Ishikawa (cell line): ENCODE measurements at regions not wholly inside any gene's neighbourhood (a gene's known extent, or its start where the extent isn't known, plus 50 kb on each side); places are given as distances from the start of the nearest gene placed in this dataset.

ENCODE experiments used
- CEBPB ChIP-seq: IDR thresholded peaks from 2 replicates; pipeline ENCODE4 v1.6.1; 2012
- CREB1 ChIP-seq: IDR thresholded peaks from 2 replicates; pipeline ENCODE4 v1.6.1; 2012; ENCODE audit warnings: low read depth
- EGR1 ChIP-seq: IDR thresholded peaks from 2 replicates; pipeline ENCODE4 v1.6.1; 2012
- EP300 ChIP-seq: IDR thresholded peaks from 2 replicates; pipeline ENCODE4 v1.6.1; 2012; ENCODE audit warnings: borderline replicate concordance
- FOXM1 ChIP-seq: IDR thresholded peaks from 2 replicates; pipeline ENCODE4 v1.6.1; 2012; ENCODE audit warnings: low read depth, borderline replicate concordance
- NFIC ChIP-seq: IDR thresholded peaks from 2 replicates; pipeline ENCODE4 v1.6.1; 2012
- RAD21 ChIP-seq: IDR thresholded peaks from 2 replicates; pipeline ENCODE4 v1.6.1; 2012; ENCODE audit warnings: low read depth
- TAF1 ChIP-seq: IDR thresholded peaks from 2 replicates; pipeline ENCODE4 v1.6.1; 2012; ENCODE audit warnings: low read depth, mild to moderate bottlenecking
- TCF12 ChIP-seq: IDR thresholded peaks from 2 replicates; pipeline ENCODE4 v1.6.1; 2012; ENCODE audit warnings: low read depth
- TEAD4 ChIP-seq: IDR thresholded peaks from 2 replicates; pipeline ENCODE4 v1.6.1; 2012
- YY1 ChIP-seq: IDR thresholded peaks from 2 replicates; pipeline ENCODE4 v1.6.1; 2012; ENCODE audit warnings: low read depth
- ZBTB7A ChIP-seq: IDR thresholded peaks from 2 replicates; pipeline ENCODE4 v1.6.1; 2012; ENCODE audit warnings: low read depth
- TF ChIP-seq, protein P1 (sequence below): IDR thresholded peaks from 2 replicates; pipeline ENCODE4 v1.6.1; 2012; ENCODE audit warnings: low read depth, mild to moderate bottlenecking
- TF ChIP-seq, protein P2 (sequence below): IDR thresholded peaks from 2 replicates; pipeline ENCODE4 v1.6.1; 2012
- TF ChIP-seq, protein P3 (sequence below): IDR thresholded peaks from 2 replicates; pipeline ENCODE4 v1.6.1; 2012

DNA sequence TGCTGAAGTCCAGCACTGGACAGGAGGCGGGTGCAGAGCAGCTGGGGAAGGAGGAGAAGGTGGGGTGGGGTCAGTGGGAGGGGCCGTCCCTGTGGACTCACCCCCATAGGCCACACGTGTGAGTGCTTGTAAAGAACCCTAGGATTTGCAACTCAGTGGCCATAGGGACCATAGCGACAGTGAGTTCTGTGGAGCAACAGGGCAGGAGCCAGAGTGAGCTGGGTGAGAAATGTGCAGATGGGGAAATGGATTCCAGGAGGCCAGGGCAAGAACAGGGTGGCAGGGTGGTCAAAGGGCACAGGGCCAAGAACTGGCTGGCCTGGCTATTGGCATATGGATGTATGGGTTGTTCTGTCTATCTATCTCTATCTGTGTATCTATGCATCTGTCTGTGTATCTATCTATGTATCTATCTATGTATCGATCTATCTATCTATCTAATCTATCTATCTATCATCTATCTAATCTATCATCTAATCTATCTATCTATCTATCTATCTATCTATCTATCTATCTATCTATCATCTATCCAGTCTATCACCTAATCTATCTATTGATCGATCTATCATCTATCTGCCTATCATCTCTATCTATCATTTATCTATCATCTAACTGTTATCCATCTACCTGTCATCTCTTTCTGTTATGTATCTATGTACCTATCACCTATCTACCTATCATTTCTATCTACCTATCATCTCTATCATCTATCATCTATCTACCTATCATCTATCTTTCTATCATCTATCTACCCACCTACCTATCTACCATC, 889.0 kb downstream of the TBC1D22A start:
- TF ChIP-seq, protein P1, sequence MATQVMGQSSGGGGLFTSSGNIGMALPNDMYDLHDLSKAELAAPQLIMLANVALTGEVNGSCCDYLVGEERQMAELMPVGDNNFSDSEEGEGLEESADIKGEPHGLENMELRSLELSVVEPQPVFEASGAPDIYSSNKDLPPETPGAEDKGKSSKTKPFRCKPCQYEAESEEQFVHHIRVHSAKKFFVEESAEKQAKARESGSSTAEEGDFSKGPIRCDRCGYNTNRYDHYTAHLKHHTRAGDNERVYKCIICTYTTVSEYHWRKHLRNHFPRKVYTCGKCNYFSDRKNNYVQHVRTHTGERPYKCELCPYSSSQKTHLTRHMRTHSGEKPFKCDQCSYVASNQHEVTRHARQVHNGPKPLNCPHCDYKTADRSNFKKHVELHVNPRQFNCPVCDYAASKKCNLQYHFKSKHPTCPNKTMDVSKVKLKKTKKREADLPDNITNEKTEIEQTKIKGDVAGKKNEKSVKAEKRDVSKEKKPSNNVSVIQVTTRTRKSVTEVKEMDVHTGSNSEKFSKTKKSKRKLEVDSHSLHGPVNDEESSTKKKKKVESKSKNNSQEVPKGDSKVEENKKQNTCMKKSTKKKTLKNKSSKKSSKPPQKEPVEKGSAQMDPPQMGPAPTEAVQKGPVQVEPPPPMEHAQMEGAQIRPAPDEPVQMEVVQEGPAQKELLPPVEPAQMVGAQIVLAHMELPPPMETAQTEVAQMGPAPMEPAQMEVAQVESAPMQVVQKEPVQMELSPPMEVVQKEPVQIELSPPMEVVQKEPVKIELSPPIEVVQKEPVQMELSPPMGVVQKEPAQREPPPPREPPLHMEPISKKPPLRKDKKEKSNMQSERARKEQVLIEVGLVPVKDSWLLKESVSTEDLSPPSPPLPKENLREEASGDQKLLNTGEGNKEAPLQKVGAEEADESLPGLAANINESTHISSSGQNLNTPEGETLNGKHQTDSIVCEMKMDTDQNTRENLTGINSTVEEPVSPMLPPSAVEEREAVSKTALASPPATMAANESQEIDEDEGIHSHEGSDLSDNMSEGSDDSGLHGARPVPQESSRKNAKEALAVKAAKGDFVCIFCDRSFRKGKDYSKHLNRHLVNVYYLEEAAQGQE: no peak
- TF ChIP-seq TAF1: no peak
- no peak for TF ChIP-seq EGR1
- TF ChIP-seq ZBTB7A: no peak
- no peak for TF ChIP-seq CREB1
- TF ChIP-seq NFIC: no peak
- TF ChIP-seq RAD21: no peak
- TF ChIP-seq EP300: no peak
- TF ChIP-seq, protein P2, sequence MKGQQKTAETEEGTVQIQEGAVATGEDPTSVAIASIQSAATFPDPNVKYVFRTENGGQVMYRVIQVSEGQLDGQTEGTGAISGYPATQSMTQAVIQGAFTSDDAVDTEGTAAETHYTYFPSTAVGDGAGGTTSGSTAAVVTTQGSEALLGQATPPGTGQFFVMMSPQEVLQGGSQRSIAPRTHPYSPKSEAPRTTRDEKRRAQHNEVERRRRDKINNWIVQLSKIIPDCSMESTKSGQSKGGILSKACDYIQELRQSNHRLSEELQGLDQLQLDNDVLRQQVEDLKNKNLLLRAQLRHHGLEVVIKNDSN: no peak
- TF ChIP-seq CEBPB: no peak
- no peak for TF ChIP-seq TCF12
- no peak for TF ChIP-seq YY1
- TF ChIP-seq, protein P3, sequence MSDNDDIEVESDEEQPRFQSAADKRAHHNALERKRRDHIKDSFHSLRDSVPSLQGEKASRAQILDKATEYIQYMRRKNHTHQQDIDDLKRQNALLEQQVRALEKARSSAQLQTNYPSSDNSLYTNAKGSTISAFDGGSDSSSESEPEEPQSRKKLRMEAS: no peak
- TF ChIP-seq TEAD4: no peak
- TF ChIP-seq FOXM1: no peak

DNA sequence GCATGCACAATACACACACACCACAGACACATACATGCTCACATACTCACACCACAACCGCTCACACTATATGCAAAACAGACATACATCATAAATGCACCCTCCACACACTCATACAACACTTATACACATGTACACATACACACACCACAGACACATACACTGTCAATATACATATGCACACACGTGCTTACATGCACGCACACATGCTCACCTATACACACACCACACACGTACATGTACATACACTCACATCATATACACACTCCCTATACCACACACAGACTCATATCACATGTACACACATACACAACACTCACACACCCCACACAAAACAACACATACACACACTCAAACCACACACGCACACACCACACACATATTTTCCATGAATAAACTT, 885.3 kb downstream of the TBC1D22A start:
- TF ChIP-seq NFIC: no peak
- TF ChIP-seq, protein P1: no peak
- TF ChIP-seq, protein P2: no peak
- no peak for TF ChIP-seq EGR1
- TF ChIP-seq YY1: no peak
- no peak for TF ChIP-seq TAF1
- TF ChIP-seq, protein P3: no peak
- no peak for TF ChIP-seq FOXM1
- TF ChIP-seq ZBTB7A: no peak
- no peak for TF ChIP-seq CEBPB
- no peak for TF ChIP-seq TCF12
- TF ChIP-seq TEAD4: no peak

DNA sequence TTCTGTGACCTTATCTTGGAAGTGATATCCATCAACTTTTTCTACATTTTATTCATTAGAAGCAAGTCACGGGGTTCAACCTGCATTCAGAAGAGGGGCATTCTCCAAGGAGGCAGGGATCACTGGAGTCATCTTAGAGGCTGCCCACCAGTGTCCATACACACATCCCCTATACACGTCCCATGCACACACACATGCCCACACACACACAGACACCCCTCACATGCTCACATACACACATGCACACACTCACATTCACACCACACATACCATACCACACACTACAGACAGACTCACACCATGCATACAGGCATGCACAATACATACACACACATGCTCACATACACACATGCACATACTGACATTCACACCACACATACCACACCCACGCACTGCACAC, 884.7 kb downstream of the TBC1D22A start:
- TF ChIP-seq CREB1 (no peak), EGR1 (no peak), TEAD4 (no peak), CEBPB (no peak), TCF12 (no peak), ZBTB7A (no peak), EP300 (no peak), NFIC (no peak), YY1 (no peak), FOXM1 (no peak), TAF1 (no peak)
- TF ChIP-seq, protein P2: no peak
- TF ChIP-seq, protein P1: no peak
- TF ChIP-seq, protein P3: no peak

DNA sequence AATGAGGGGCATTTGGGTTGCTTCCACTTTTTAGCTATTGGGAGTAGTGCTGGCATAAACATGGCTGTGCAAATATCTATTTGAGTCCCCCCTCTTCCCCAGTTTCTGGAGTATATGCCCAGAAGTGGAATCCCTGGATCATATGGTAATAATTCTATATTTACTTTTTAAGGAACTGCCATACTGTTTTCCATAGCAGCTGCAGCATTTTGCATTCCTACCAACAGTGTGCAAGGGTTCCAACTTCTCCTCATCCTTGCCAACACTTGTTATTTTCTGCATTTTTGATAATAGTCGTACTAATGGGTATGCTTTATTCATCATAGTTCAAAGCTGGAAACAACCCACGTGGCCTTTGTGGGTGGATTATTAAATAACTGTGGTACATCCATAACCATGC, 883.5 kb downstream of the TBC1D22A start:
- TF ChIP-seq FOXM1 (no peak), YY1 (no peak), TCF12 (no peak), TEAD4 (no peak)
- TF ChIP-seq, protein P2: no peak
